HG03175 (cell line): ENCODE measurements at regions not wholly inside any gene's neighbourhood (a gene's known extent, or its start where the extent isn't known, plus 50 kb on each side); places are given as distances from the start of the nearest gene placed in this dataset.

Source experiments
- ATAC-seq: cut with Tn5 transposase; IDR thresholded peaks from one replicate; pipeline ENCODE4 v1.9.1; 2021; ENCODE audit warnings: mild to moderate bottlenecking, moderate library complexity; ENCODE audit not compliant: unreplicated experiment

DNA sequence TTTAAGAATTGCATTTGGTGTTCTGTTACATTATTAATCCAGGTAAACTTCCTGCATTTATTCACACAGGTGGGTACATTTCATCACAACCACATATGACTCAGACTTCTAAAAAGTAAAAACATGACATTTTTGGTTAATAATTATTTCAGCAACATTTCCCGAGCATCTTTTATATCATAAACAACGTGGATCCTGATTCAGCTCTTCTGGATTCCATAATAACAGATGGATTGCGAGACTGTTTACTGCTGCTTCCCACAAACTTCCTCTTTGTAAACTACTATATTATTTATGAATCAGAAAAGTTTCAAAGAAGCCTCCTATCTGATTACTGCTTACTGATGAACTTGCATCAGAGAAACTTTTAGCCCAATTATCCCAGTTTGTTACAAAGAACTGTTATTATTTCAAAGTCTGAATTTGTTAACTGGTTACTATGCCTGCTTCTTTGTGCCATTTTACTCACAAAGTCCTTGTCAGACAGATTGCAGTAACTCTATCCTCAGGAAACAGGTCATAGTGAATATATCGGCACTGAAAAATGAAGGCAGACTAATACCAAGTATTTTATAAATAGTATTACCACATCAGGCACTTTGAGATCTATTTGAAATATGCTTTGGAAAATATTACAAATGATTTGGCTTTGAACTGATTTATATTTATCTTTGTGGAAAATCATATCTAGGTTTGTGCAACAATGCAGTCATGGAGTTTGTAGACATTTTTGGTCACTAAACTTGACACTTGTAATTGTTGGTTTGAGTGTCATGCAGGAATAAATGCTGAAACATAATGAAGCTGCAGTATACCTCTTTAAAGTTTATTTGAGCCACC is 511.6 kb downstream of the PLCL1 start:
- ATAC-seq, result no peak

DNA sequence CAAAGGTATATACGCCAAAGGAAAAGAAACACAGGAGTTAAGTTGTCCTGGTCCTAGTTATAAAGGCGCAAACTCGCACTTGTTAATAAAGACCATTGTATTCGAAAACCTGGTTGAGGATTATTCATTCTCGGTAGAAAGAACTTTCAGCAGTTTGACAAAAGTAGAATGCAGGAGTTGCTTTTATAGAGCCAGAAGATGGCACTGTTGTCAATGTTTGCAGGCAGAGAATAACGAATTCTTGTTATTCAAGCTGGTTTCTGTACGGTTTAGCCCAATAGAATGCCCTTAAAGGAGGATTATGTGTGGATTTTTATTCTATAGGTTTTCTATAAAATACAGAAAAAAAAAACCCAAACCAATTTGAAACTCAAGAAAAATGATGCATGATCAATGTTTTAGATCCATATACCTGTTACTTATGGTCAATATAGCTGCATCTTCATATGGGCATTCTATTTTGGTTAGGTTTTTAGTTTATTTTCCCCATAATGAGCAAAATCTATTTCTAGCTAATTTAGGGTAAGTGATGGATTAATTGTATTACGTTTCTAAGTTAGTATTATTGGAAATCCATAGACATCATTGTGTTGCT is 510.3 kb downstream of the PLCL1 start:
- ATAC-seq, result peak; percentile 61

DNA sequence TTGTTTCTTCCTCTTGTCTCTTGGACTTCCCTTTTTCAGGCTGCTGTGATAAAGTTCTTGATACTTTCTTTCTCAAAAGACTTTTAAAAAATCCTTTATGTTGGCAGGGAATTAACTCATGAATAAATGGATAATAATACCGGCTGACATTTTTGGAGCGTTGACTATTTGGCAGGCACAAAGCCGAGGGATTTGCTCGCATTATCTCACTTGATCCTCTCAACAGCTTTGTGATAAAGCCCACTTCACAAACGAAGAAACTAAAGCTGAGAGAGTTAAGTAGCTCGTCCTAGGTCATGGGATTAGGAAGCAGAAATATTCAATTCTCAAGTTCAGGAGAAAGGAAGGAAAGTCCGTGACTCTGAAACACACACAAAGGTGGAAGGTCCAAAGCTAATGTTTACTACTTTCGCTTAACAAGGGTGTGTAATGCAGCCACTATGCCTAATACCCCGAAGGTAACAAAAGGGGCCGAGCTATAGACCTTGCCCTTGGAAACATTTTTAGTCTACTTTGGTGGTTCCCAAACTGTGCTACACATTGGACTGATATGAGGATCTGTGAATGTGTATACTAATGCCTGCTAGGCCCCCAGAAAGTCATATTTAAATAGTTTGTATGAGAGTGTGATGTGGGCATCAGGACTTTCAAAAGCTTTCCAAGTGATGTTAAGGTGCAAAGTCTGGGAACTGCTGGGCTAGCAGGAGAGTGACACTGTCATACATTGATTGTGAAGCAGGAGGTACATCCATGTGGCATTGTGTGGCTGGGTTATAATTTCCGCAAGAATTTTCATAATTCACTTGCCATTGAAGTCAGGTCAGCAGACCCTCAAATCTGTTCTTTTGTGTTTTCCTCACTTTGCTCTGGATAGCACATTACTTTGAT is 508.4 kb downstream of the PLCL1 start:
- ATAC-seq, result no peak

DNA sequence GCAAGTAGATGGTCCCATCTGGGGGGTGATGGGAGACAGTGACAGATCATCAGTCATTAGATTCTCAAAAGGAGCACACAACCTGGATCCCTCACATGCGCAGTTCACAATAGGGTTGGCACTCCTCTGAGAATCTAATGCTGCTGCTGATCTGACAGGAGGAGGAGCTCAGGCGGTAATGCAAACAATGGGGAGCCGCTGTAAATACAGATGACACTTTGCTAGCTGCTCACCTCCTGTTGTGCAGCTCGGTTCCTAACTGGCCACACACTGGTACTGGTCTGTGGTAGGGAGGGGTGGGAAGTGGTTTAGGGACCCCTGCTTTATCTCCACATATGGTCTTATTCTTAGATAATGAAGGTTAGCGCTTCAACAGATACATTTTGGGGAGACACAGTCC is 506.6 kb downstream of the PLCL1 start:
- ATAC-seq, result no peak

DNA sequence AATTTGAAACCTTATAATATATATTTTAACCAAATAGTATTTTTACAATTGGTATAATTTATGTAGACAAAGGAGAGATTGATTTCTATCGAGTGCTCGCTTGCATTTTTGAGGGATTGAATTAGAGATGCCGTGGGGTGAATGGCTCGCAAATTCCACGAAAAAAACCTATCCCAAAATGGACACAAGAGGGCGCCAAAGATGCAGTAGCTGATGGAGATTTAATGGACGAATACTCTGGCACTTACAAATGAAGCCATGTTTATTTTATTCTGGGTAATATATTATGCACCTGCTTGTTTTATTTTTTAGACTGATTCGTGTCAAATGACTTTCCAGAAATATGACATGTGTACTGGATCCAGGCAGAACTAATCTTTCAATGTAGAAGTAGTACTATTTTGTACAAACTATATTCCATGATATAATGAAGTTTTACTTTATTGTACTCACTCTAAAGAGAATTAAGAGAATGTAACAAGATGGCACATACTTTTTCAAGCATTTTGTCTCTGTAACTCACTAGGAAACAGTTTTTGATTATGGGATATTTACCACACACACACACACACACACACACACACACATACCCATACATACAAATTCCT is 505.4 kb downstream of the PLCL1 start:
- ATAC-seq, result peak; percentile 66

DNA sequence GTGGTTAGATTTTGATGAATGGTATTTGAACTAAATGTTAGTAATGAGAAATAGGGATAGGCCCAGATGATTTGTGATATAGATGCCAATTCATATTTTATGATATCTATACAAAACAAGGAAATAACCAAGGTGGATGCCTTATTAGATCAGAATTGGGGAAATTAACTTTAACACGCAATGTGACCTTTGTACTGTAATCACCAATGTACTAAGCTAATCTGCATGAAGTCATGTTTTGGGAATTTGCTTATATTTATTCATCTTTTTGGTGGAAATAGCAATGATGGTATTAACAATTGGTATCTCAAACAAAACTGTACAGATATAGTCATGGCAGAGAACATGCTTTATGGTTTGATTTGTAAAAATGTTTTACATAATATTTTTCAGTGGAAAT is 504.7 kb downstream of the PLCL1 start:
- no peak for ATAC-seq

DNA sequence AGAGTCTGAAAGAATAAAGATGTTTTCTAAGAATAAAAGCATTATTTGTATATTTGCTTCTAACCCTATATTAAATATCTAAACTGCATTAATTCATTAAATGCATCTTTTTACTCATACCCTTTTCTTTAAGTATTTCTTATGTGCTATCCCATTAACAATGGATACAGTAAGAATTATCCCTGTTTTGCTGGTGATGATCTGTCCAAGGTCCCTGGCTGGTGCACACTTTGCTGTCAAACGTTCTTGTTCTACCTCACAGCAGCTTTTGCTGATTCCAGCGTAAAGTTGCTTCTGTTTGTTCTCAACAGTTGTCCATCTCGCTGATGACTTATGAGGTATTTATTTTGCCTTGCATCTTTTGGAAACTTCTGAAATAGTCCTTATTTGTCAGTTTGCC is 504.0 kb downstream of the PLCL1 start:
- no peak for ATAC-seq

DNA sequence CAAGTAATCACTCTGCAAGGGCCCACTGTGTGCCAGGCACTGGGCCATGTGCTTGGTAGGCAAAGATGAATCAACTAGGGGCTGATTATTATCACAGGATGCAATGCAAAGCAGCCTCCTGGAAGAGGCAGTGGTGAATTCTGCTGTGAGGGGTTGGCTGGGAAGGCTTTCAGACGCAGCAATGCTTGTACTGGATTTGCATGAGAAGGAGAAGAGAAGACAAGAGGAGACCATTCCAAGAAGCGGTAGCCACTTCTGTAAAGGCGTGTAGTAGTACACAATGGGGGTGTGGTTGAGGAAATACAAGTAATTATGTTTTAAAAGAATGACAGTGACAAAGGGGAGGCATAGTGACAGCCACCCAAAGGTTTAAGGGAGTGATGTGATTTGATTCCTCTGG is 502.7 kb downstream of the PLCL1 start:
- no peak for ATAC-seq

DNA sequence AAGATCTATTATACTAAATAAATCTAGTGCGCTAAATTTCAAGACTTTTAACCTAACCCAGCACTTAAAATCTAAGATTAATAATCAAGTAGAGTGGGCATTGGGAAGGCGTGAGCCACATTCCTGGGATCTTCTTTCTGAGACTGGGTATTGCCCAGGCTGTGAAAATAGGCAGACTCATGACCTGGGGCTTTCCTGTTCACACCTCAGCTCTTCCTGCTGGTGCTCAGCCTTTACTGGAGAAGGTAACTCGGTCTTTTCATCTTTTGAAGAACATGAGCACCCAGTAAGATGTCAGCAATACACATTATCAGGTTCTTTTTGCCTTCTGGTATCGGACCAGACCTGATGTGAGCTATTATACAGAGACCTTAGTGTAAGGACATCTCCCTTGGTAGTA is 500.5 kb downstream of the PLCL1 start:
- no peak for ATAC-seq

DNA sequence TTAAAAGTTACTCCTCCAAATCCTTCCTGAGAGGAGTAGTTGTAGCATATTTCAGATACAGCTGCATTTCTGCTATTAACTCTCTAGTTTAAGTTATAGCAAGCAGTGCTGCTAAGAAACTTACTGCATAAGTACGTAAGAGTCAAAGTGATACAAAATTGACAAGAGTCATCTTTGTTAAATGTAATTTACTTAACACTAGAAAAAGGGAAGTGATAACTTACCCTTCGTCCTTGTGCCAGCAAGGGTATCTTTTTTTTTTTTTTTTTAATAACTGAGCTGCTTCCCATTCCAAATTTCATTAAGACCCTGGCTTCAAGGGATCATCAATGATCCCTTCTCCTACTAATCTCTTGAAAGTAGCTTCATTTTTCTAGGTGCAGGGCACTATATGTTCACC is 493.0 kb downstream of the PLCL1 start:
- ATAC-seq, result no peak

DNA sequence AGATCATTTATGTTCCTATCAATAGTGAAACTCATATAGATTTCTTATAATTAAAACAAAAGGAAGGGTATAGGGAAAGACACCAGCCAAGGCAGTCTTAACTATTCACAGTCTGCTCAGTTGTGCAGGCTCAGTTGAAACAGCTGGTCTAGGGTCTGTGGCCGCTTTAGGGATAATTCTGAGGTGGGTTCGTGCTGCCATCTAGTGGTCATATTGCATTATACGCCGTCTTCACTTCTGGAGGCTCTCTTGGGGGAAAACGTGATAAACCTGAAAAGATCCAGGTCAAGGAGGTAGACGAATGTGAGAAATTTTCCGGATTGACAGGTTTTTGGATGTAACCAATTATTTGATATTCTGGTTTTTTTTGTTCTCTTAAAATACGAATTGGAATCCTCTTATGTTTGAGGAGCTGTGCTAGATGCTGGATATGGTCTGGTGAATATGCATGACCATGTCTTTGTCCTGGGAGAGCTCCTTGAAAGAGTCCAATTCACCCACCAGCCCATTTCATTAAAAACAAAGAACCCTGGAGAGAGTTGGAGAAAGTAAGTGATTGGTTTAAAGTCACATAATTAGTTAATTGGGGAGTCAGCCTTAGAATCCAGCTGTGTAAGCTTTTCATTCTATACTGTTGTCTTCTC is 492.4 kb downstream of the PLCL1 start:
- peak; percentile 97 for ATAC-seq

DNA sequence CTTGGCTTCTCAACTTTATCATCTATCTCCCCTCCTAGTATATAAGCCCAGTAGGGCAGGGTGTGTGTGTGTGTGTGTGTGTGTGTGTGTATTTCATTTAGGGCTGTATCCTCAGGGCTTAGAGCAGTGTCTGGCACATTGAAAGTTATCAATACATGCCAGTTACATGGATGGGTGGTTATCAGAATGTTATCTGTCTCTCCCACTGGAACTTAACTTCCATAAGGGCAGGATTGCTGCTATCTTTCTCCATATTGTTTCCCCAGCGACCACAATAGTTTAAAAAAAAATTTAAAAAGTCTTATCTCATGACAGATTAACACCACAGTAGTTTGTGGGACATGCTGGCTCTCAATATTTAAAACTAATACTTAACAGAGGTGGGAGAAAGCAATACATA is 488.9 kb downstream of the PLCL1 start:
- ATAC-seq, result no peak

DNA sequence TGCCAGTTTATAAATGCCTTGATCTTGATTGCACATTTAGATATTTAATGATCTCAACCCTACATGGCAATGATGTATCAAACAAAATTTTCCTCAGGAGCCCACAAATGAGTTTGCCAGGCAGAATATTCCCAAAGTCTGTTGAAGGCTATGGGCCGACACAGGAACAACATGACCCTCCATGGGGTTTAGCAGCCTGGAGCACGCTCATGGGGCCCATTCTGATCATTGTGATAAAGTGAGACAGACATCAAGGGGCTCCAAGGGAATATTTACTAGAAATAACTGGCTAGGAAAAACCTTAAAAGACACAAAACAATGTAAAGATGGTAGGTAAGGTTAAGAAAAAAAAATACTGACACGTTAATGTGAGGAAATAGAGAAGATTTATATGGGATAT is 485.4 kb downstream of the PLCL1 start:
- no peak for ATAC-seq

DNA sequence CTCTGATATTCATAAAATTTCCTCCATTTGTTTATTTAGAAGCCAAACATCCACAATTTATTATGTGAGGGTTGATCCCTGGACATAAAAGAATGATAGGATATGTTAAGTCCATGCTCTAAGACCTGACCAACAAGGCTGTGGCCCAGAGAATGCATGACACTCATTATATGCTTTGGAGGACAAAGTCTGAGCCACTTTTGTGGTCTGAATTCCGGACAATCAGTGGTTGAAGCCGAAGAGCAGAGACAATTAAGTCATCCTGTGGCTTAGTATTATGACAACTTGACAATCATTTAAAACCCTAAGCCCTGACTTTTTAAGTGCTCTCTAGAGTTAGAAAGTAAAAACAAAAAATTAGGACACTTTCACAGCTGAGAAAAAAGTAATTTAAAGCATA is 483.3 kb downstream of the PLCL1 start:
- no peak for ATAC-seq

DNA sequence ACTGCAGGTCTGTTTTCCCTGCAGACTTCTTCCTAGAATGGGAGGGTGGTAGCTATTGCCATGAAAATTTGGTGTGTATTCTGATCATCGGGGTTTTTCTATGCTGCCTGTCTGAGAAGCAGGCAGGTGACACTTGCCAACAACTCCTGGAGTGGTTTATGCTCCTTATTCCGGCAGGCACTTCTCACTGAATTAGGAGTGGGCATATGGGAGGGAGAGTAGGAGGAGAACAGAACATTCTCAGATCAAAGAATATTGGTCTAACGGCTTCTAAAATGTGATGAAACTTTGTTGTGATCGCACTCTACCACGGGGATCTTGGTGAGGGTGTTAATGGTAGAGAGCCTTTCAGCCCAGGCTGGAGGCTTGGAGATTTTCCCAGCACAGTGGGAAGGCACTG is 480.8 kb downstream of the PLCL1 start:
- ATAC-seq, result no peak

DNA sequence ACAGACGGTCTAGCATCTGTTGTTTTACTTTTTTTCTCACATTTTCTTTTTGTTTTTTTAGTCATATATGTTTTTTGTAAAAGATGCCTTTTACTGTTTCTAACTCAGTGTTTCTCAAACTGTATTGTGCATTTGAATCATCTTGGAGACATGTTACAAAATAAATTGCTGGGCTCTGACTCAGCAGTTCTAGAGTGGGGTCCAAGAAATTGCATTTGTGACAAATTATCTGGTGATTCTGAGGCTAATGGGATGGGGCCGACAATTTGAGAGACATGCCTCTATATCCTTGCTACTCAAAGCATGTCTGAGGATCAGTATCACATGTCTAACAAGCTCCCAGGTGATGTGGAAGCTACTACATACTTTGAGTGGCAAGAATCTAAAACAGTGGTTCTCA is 478.8 kb downstream of the PLCL1 start:
- ATAC-seq, result no peak

DNA sequence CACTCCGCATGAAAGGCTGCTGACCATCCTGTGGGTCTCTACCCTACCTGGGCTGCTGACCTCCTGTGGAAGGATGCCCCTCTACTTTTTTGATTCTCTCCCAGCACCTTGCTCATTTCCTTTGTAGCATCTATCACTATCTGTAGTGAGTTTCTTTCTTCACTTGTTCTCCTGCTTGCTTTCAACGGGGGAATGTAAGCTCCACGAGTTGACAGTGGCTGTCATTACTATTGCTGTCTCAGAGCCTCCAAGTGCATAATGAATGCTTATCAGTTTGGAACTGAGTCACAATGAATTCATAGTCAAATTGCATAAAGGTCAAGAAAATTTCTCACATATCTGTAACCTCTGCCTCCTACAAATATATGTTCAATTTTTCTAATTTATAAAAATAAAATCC is 477.7 kb downstream of the PLCL1 start:
- ATAC-seq, result no peak

DNA sequence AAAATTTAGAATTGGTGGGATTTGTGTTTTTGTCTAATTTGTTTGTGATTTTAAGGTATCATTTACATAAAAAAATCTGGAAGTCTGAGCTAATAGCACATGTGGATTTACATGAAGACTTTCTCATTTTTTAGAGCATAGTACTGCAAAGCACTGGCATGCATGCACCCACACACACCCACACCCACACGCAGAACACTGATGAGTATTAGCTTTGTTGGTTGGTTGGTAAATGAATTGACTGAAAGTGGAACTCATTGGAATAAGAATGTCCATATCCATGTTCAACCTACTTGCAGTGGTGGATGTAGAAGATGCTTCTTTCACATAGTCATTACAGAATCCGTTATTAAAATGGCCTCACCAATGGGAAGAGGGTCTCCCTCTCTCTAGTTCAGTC is 475.8 kb downstream of the PLCL1 start:
- no peak for ATAC-seq

DNA sequence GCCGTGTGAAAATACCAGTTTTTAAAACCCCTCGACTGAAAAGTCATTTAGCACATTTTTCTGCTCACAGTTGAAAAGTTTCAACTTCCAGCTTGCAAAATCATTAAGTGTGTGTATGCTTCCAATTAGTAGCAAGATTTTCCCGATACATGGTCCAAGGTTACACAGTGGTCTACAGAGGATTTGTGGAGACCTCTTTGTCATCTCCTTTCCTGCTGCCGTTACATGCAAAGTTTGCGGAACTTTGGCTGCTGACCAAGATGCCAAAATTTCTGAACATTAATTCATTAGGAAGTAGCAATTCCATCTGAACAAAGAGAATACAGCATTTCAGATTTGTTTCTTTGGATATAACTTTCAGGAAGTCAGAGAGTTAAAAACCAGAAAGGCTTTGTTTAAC is 474.6 kb downstream of the PLCL1 start:
- ATAC-seq, result no peak

DNA sequence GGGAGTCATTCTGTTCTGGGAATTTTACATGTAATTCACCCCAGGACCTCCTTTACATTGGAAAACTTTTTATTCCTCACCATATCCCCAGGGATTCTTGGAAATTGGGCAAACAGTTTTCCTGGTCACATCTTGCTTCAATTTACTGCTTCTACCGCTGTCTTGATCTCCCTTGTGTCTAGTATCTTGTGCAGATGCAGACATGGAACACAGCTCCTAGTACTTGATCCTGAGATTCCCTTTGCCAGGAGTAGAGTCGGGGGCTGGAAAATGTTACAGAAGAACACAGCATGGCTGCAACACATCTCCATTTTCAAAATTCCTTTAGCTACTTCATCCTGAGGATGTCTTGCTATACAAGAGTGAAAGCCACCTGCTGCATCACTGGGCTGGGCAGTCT is 472.8 kb downstream of the PLCL1 start:
- ATAC-seq, result no peak

DNA sequence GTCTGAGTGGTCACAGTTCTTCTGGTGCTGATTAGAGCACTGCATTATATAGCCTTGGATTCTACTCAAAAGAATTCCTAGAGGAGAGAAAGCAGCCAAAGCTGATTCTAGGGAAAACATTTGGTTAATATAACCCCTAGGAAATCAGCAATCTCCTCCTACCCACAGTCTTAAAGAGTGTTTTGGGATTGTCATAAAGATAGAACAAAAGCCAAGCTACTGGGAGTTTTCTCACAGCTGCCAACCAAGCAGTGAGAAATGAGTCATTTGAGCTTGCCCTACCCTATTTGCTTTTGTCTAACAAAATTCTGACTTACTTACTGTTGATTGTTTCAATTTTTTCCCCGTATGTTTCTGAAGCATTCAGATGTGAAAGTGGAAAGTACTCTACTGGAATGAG is 469.3 kb downstream of the PLCL1 start:
- ATAC-seq, result no peak
